ENCODE measurements at regions not wholly inside any gene's neighbourhood (a gene's known extent, or its start where the extent isn't known, plus 50 kb on each side); places are given as distances from the start of the nearest gene placed in this dataset.

GRCh38 chr20:56800088-56800487 lies 171.0 kb downstream of the TFAP2C start:
- TF ChIP-seq EZH2 (IDR thresholded peaks at IDR 0.05; ENCODE audit: borderline replicate concordance, low read length) (no peak), CTCF (IDR thresholded peaks at IDR 0.05; ENCODE audit: low read length) (no peak)
